ENCODE measurements at regions not wholly inside any gene's neighbourhood (a gene's known extent, or its start where the extent isn't known, plus 50 kb on each side); places are given as distances from the start of the nearest gene placed in this dataset.
"Not testable (repeated sequence)": the region's sequence is repeated elsewhere in the genome, so short reads cannot be mapped to it uniquely, and the experiment has no call there.

- DNase-seq: no peak
Measured at GRCh38 chr6:15953152-15953880, 175.6 kb upstream of the MYLIP start.

- no peak for DNase-seq
Measured at GRCh38 chr6:15952231-15953151, 176.4 kb upstream of the MYLIP start.

GRCh38 chr6:15950962-15951569, 177.8 kb upstream of the MYLIP start:
- DNase-seq: no peak

- DNase-seq: no peak
Measured at GRCh38 chr6:15949982-15950381, 178.9 kb upstream of the MYLIP start.

GRCh38 chr6:15948930-15949900, 179.7 kb upstream of the MYLIP start:
- DNase-seq: no peak

GRCh38 chr6:15947923-15948322, 181.0 kb upstream of the MYLIP start:
- DNase-seq: no peak

GRCh38 chr6:15947436-15947835, 181.4 kb upstream of the MYLIP start:
- DNase-seq: no peak

GRCh38 chr6:15946701-15947385, 182.0 kb upstream of the MYLIP start:
- DNase-seq: no peak

GRCh38 chr6:15945593-15946159, 183.2 kb upstream of the MYLIP start:
- no peak for DNase-seq

- no peak for DNase-seq
Measured at GRCh38 chr6:15943423-15943822, 185.5 kb upstream of the MYLIP start.

GRCh38 chr6:15941168-15941567, 187.7 kb upstream of the MYLIP start:
- no peak for DNase-seq

- no peak for DNase-seq
Measured at GRCh38 chr6:15938107-15938506, 190.8 kb upstream of the MYLIP start.

- DNase-seq: no peak
Measured at GRCh38 chr6:15937602-15938001, 191.3 kb upstream of the MYLIP start.

GRCh38 chr6:15936503-15936902, 192.4 kb upstream of the MYLIP start:
- DNase-seq: no peak

- DNase-seq: no peak
Measured at GRCh38 chr6:15935661-15936060, 193.2 kb upstream of the MYLIP start.

GRCh38 chr6:15931697-15932096, 197.2 kb upstream of the MYLIP start:
- DNase-seq: not testable (repeated sequence)

- DNase-seq: no peak
Measured at GRCh38 chr6:15930207-15930606, 198.7 kb upstream of the MYLIP start.

GRCh38 chr6:15929685-15930084, 199.2 kb upstream of the MYLIP start:
- DNase-seq: no peak

GRCh38 chr6:15927531-15928225, 201.2 kb upstream of the MYLIP start:
- no peak for DNase-seq

- no peak for DNase-seq
Measured at GRCh38 chr6:15926256-15926655, 202.6 kb upstream of the MYLIP start.

GRCh38 chr6:15924893-15925292, 204.0 kb upstream of the MYLIP start:
- DNase-seq: no peak

Data from activated CD4-positive, alpha-beta T cell treated with anti-CD3 and anti-CD28 coated beads, Interleukin-2, amount 50 U/mL, for 1 hour (primary cell).